HCT116 (cell line): ENCODE measurements at regions not wholly inside any gene's neighbourhood (a gene's known extent, or its start where the extent isn't known, plus 50 kb on each side); places are given as distances from the start of the nearest gene placed in this dataset.

Experiments used
- ATAC-seq: fragments of 200-7000 bp; cut with Tn5 transposase; 2 replicates; pipeline ENCODE4 v1.9.1; 2020; ENCODE audit warnings: mild to moderate bottlenecking, moderate library complexity
- BruUV-seq: library from RNA; stranded (reverse); fragments of 400-500 nt; replicated peaks from 2 replicates; lab custom pipeline; 2021; lab: Mats Ljungman, UMichigan
- CTCF ChIA-PET: fragments of 300-600 bp; sonication (Branson Sonifier 250); formaldehyde crosslinking; loops from one replicate; lab custom pipeline; 2021; ENCODE audit warnings: antibody characterized with exemption; lab: Charles Lee
- POLR2A ChIA-PET: fragments of 300-600, 350-600 bp; sonication (Branson Sonifier 250); formaldehyde crosslinking; loops from one replicate; lab custom pipeline; 2021; ENCODE audit warnings: antibody characterized with exemption; lab: Charles Lee
- RAD21 ChIA-PET, 2 experiments: fragments of 300-600 bp; sonication (Branson Sonifier 250); formaldehyde crosslinking; loops; one replicate each; lab custom pipeline; 2023; ENCODE audit warnings: low total read pairs in 2 of 2; ENCODE audit not compliant: uncharacterized antibody in 2 of 2, unreplicated experiment in 2 of 2, low non-redundant PET in 1 of 2; lab: Charles Lee
- DNase-seq: peaks from one replicate; pipeline ENCODE4 v3.0.0-alpha.2; 2010; ENCODE audit warnings: low read depth, low spot score
- H2AFZ ChIP-seq: fragments of 200-600 bp; shearing (Covaris generic), sonication (generic); 2 replicates; pipeline ENCODE4 v1.6.1; 2017; ENCODE audit warnings: low read depth, mixed run types, mixed read lengths, antibody characterized with exemption, low read length; ENCODE audit not compliant: poor library complexity, severe bottlenecking
- H3K27ac ChIP-seq: 2 replicates; pipeline ENCODE4 v1.5.1; 2012; ENCODE audit warnings: low read depth, low read length
- H3K27me3 ChIP-seq: fragments of 200-600 bp; sonication (generic); 2 replicates; pipeline ENCODE4 v1.6.1; 2016; ENCODE audit warnings: mixed run types, low read length, mixed read lengths; ENCODE audit not compliant: insufficient read depth
- H3K36me3 ChIP-seq, 2 experiments: fragments of 200-500 bp in 1 of 2; fragments of 200-600 bp in 1 of 2; sonication (Bioruptor generic) in 1 of 2; sonication (generic) in 1 of 2; 2 replicates each; pipeline versions ENCODE4 v1.5.1 to v1.6.1; 2014 to 2016; ENCODE audit warnings: low read length in 2 of 2, inconsistent platforms in 1 of 2, mixed read lengths in 1 of 2, mixed run types in 1 of 2; ENCODE audit not compliant: insufficient read depth in 2 of 2, control insufficient read depth in 1 of 2
- H3K4me1 ChIP-seq, 2 experiments: fragments of 200-600 bp in 1 of 2; sonication (generic) in 1 of 2; 2 replicates each; pipeline versions ENCODE4 v1.5.1 to v1.6.1; 2012 to 2017; ENCODE audit warnings: low read length in 2 of 2, inconsistent platforms in 1 of 2, mild to moderate bottlenecking in 1 of 2, mixed read lengths in 1 of 2, mixed run types in 1 of 2, moderate library complexity in 1 of 2; ENCODE audit not compliant: insufficient read depth in 2 of 2, control insufficient read depth in 1 of 2
- H3K4me2 ChIP-seq: fragments of 200-600 bp; sonication (generic); 2 replicates; pipeline ENCODE4 v1.6.1; 2017; ENCODE audit warnings: mixed run types, low read length, mixed read lengths
- H3K4me3 ChIP-seq, 2 experiments: fragments of 200-600 bp in 1 of 2; sonication (generic) in 1 of 2; replicated peaks in 1 of 2; 2 replicates each; pipeline ENCODE4 v1.5.1; 2011 to 2016; ENCODE audit warnings: low read length in 2 of 2, control low read depth in 1 of 2, low read depth in 1 of 2, mild to moderate bottlenecking in 1 of 2, mixed read lengths in 1 of 2, mixed run types in 1 of 2
- H3K79me2 ChIP-seq: fragments of 200-600 bp; sonication (generic); 2 replicates; pipeline ENCODE4 v1.6.1; 2017; ENCODE audit warnings: mild to moderate bottlenecking, mixed run types, low read length, moderate library complexity, mixed read lengths; ENCODE audit not compliant: insufficient read depth
- H3K9ac ChIP-seq: fragments of 200-600 bp; sonication (generic); 2 replicates; pipeline ENCODE4 v1.6.1; 2016; ENCODE audit warnings: low read length, mixed read lengths
- H3K9me2 ChIP-seq: fragments of 200-600 bp; sonication (generic), shearing (Covaris generic); 2 replicates; pipeline ENCODE4 v1.6.1; 2017; ENCODE audit warnings: mixed run types, mild to moderate bottlenecking, moderate library complexity; ENCODE audit not compliant: insufficient read depth
- H3K9me3 ChIP-seq, 2 experiments: fragments of 200-500 bp in 1 of 2; fragments of 200-600 bp in 1 of 2; sonication (Bioruptor generic) in 1 of 2; sonication (generic) in 1 of 2; 2 replicates each; pipeline ENCODE4 v1.6.1; 2014 to 2017; ENCODE audit warnings: low read length in 2 of 2, mixed read lengths in 2 of 2, inconsistent platforms in 1 of 2, low read depth in 1 of 2, mild to moderate bottlenecking in 1 of 2, mixed run types in 1 of 2, moderate library complexity in 1 of 2; ENCODE audit not compliant: control insufficient read depth in 1 of 2, insufficient read depth in 1 of 2
- H4K20me1 ChIP-seq: fragments of 200-600 bp; sonication (generic), shearing (Covaris generic); 2 replicates; pipeline ENCODE4 v1.6.1; 2017; ENCODE audit warnings: mixed run types, mild to moderate bottlenecking, moderate library complexity; ENCODE audit not compliant: insufficient read depth
- CEBPB ChIP-seq: IDR thresholded peaks from 2 replicates; pipeline ENCODE4 v1.6.1; 2012; ENCODE audit warnings: low read depth
- EGR1 ChIP-seq: IDR thresholded peaks from 2 replicates; pipeline ENCODE4 v1.6.1; 2012; ENCODE audit warnings: low read depth
- ELF1 ChIP-seq: IDR thresholded peaks from 2 replicates; pipeline ENCODE4 v1.6.1; 2012; ENCODE audit warnings: low read depth, borderline replicate concordance
- EZH2 ChIP-seq: fragments of 200-600 bp; sonication (generic); IDR thresholded peaks from 2 replicates; pipeline ENCODE4 v1.6.1; 2017; ENCODE audit warnings: antibody characterized with exemption, mixed run types
- EZH2phosphoT487 ChIP-seq: fragments of 200-600 bp; IDR thresholded peaks from 2 replicates; pipeline ENCODE4 v1.6.1; 2018; ENCODE audit warnings: antibody characterized with exemption, borderline replicate concordance
- FOSL1 ChIP-seq: IDR thresholded peaks from 2 replicates; pipeline ENCODE4 v1.6.1; 2012; ENCODE audit warnings: low read depth
- JUND ChIP-seq: IDR thresholded peaks from 2 replicates; pipeline ENCODE4 v1.6.1; 2012
- POLR2AphosphoS5 ChIP-seq: IDR thresholded peaks from 2 replicates; pipeline ENCODE4 v1.6.1; 2011; ENCODE audit warnings: mild to moderate bottlenecking, low read depth, low read length, moderate library complexity
- RAD21 ChIP-seq: IDR thresholded peaks from 2 replicates; pipeline ENCODE4 v1.6.1; 2012; ENCODE audit warnings: low read depth, mild to moderate bottlenecking
- SIN3A ChIP-seq: IDR thresholded peaks from 2 replicates; pipeline ENCODE4 v1.6.1; 2012; ENCODE audit warnings: low read depth
- SP1 ChIP-seq: IDR thresholded peaks from 2 replicates; pipeline ENCODE4 v1.6.1; 2012; ENCODE audit warnings: low read depth
- SRF ChIP-seq: IDR thresholded peaks from 2 replicates; pipeline ENCODE4 v1.6.1; 2012; ENCODE audit warnings: low read depth
- YY1 ChIP-seq: IDR thresholded peaks from 2 replicates; pipeline ENCODE4 v1.6.1; 2011; ENCODE audit warnings: low read length, low read depth, moderate library complexity, mild to moderate bottlenecking; ENCODE audit not compliant: insufficient replicate concordance; ENCODE audit errors: extremely low read depth
- ZFX ChIP-seq: fragments of 450-650 bp; IDR thresholded peaks from 2 replicates; pipeline ENCODE4 v1.6.1; 2017
- ZNF274 ChIP-seq: fragments of 200-500 bp; sonication (Bioruptor generic); IDR thresholded peaks from 2 replicates; pipeline ENCODE4 v1.6.1; 2014; ENCODE audit warnings: mild to moderate bottlenecking, low read depth, low read length, inconsistent platforms
- intact Hi-C: fragments of 100-400 bp; cut with micrococcal nuclease; formaldehyde crosslinking; loops from 2 replicates; pipeline ENCODE4 v1.10.0; 2022
- TF ChIP-seq, protein P1 (sequence below): IDR thresholded peaks from 2 replicates; pipeline ENCODE4 v1.6.1; 2012; ENCODE audit warnings: low read depth
- TF ChIP-seq, protein P2 (sequence below), 3 experiments: fragments of 200-600 bp in 1 of 3; sonication (generic) in 1 of 3; IDR thresholded peaks in 2 of 3; conservative IDR thresholded peaks in 1 of 3; 2 replicates each; pipeline ENCODE4 v1.5.1; 2012 to 2017; ENCODE audit warnings: low read depth in 2 of 3, low read length in 2 of 3, antibody characterized with exemption in 1 of 3, borderline replicate concordance in 1 of 3, control low read depth in 1 of 3, mild to moderate bottlenecking in 1 of 3, mixed read lengths in 1 of 3, mixed run types in 1 of 3, moderate library complexity in 1 of 3; ENCODE audit not compliant: insufficient read depth in 1 of 3
- TF ChIP-seq, protein P3 (sequence below): IDR thresholded peaks from 2 replicates; pipeline ENCODE4 v1.6.1; 2012

DNA sequence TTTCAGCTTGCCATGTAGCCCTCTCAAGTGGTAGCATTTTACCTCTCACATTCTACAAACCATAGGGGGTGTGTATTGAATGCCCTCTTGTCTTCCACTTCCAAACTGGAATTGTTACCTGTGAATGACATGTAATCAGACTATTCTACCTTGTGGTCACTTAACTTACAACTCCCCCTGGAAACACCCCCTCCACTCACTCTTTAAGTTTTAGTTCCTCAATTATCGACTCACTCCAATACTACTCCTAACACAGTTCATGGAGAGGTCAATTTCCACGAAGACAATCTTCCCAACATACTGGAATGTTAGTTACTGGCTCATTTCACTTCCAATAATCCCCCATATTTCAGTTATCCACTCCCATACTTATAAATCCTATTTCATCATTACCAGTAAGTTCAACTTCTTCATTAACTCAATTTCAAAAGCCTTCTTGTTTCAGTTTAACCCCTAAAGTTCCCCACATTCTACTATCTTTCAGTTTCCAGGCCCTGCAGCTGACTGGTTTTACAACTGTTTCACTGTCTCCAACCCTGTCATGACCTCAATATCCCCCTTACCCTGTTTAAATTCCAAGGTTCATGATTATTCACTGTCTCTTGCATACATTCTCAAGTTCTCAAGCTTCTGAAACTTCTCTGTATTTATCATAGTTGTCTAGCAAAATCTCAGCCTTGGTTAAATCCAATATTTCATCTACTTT is 92.5 kb downstream of the C11orf87 start:
- Histone ChIP-seq H3K4me1 (no peaks in the 10 kb centered on the region), H3K79me2 (no peaks in the 10 kb centered on the region), H3K27me3 (no peaks in the 10 kb centered on the region), H3K9me2 (no peaks in the 10 kb centered on the region), H3K4me3 (no peak overlapping the region), H3K9ac (no peak overlapping the region), H3K36me3 (no peaks in the 10 kb centered on the region), H3K4me2 (no peak overlapping the region), H3K27ac (no peak overlapping the region), H4K20me1 (no peaks in the 10 kb centered on the region), H3K9me3 (no peaks in the 10 kb centered on the region), H2AFZ (no peak overlapping the region)
- DNase-seq (no peak), ATAC-seq (no peak)
- POLR2A ChIA-PET, result no interaction called here
- no TSS peak for BruUV-seq
- RAD21 ChIA-PET, result no interaction called here
- TF ChIP-seq RAD21 (no peak), POLR2AphosphoS5 (no peak), EZH2 (no peak), ZNF274 (no peak), ELF1 (no peak), SP1 (no peak), FOSL1 (no peak), YY1 (no peak), EZH2phosphoT487 (no peak), ZFX (no peak), EGR1 (no peak), JUND (no peak), CEBPB (no peak), SIN3A (no peak), SRF (no peak)
- TF ChIP-seq, protein P1, sequence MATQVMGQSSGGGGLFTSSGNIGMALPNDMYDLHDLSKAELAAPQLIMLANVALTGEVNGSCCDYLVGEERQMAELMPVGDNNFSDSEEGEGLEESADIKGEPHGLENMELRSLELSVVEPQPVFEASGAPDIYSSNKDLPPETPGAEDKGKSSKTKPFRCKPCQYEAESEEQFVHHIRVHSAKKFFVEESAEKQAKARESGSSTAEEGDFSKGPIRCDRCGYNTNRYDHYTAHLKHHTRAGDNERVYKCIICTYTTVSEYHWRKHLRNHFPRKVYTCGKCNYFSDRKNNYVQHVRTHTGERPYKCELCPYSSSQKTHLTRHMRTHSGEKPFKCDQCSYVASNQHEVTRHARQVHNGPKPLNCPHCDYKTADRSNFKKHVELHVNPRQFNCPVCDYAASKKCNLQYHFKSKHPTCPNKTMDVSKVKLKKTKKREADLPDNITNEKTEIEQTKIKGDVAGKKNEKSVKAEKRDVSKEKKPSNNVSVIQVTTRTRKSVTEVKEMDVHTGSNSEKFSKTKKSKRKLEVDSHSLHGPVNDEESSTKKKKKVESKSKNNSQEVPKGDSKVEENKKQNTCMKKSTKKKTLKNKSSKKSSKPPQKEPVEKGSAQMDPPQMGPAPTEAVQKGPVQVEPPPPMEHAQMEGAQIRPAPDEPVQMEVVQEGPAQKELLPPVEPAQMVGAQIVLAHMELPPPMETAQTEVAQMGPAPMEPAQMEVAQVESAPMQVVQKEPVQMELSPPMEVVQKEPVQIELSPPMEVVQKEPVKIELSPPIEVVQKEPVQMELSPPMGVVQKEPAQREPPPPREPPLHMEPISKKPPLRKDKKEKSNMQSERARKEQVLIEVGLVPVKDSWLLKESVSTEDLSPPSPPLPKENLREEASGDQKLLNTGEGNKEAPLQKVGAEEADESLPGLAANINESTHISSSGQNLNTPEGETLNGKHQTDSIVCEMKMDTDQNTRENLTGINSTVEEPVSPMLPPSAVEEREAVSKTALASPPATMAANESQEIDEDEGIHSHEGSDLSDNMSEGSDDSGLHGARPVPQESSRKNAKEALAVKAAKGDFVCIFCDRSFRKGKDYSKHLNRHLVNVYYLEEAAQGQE, result no peak
- TF ChIP-seq, protein P2, sequence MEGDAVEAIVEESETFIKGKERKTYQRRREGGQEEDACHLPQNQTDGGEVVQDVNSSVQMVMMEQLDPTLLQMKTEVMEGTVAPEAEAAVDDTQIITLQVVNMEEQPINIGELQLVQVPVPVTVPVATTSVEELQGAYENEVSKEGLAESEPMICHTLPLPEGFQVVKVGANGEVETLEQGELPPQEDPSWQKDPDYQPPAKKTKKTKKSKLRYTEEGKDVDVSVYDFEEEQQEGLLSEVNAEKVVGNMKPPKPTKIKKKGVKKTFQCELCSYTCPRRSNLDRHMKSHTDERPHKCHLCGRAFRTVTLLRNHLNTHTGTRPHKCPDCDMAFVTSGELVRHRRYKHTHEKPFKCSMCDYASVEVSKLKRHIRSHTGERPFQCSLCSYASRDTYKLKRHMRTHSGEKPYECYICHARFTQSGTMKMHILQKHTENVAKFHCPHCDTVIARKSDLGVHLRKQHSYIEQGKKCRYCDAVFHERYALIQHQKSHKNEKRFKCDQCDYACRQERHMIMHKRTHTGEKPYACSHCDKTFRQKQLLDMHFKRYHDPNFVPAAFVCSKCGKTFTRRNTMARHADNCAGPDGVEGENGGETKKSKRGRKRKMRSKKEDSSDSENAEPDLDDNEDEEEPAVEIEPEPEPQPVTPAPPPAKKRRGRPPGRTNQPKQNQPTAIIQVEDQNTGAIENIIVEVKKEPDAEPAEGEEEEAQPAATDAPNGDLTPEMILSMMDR (IDR thresholded peaks at IDR 0.05 in 2 of 3, conservative IDR thresholded peaks at IDR 0.05 in 1 of 3; ENCODE audit: borderline replicate concordance in 1 of 3, insufficient read depth in 1 of 3, low read depth in 2 of 3, low read length in 2 of 3), result no peak
- TF ChIP-seq, protein P3, sequence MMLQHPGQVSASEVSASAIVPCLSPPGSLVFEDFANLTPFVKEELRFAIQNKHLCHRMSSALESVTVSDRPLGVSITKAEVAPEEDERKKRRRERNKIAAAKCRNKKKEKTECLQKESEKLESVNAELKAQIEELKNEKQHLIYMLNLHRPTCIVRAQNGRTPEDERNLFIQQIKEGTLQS, result no peak
- intact Hi-C loops, result no loop called here
- CTCF ChIA-PET, result no interaction called here
